Lower leg skin (tissue), 3 donors: ENCODE measurements at regions not wholly inside any gene's neighbourhood (a gene's known extent, or its start where the extent isn't known, plus 50 kb on each side); places are given as distances from the start of the nearest gene placed in this dataset.

Source experiments
- CTCF ChIP-seq, 3 donors: fragments of 450-650 bp; IDR thresholded peaks; one replicate each; pipeline ENCODE4 v1.5.1; 2016; ENCODE audit warnings: antibody characterized with exemption in 3 of 3, mild to moderate bottlenecking in 3 of 3, moderate library complexity in 2 of 3
- POLR2A ChIP-seq, 2 donors: fragments of 450-650 bp; IDR thresholded peaks; one replicate each; pipeline ENCODE4 v1.6.1; 2016 to 2017; ENCODE audit warnings: antibody characterized with exemption in 2 of 2, mild to moderate bottlenecking in 1 of 2, moderate library complexity in 1 of 2

- TF ChIP-seq CTCF (IDR thresholded peaks at IDR 0.05), result no peak
- no peak for TF ChIP-seq POLR2A (IDR thresholded peaks at IDR 0.05)
Measured at GRCh38 chr19:56980906-56981305, 138.9 kb upstream of the USP29 start.
